SJSA1 (cell line): ENCODE measurements at regions not wholly inside any gene's neighbourhood (a gene's known extent, or its start where the extent isn't known, plus 50 kb on each side); places are given as distances from the start of the nearest gene placed in this dataset.
"Not testable (repeated sequence)": the region's sequence is repeated elsewhere in the genome, so short reads cannot be mapped to it uniquely, and the experiment has no call there.

Source experiments
- DNase-seq, 2 experiments: peaks; one replicate each; pipeline ENCODE4 v3.0.0-alpha.2; 2015 to 2020; ENCODE audit warnings: low spot score in 2 of 2, low read depth in 1 of 2
- H3K27ac ChIP-seq: fragments of 250-450 bp; sonication (Bioruptor Pico); 2 replicates; pipeline ENCODE4 v1.5.1; 2020; ENCODE audit warnings: mild to moderate bottlenecking, moderate library complexity
- H3K27me3 ChIP-seq: fragments of 250-450 bp; sonication (Bioruptor Pico); replicated peaks from 2 replicates; pipeline ENCODE4 v1.5.1; 2020; ENCODE audit warnings: mild to moderate bottlenecking, moderate library complexity
- H3K36me3 ChIP-seq: fragments of 250-450 bp; sonication (Bioruptor Pico); 2 replicates; pipeline ENCODE4 v1.5.1; 2020; ENCODE audit warnings: mild to moderate bottlenecking
- H3K4me1 ChIP-seq: fragments of 250-450 bp; sonication (Bioruptor Pico); replicated peaks from 2 replicates; pipeline ENCODE4 v1.6.1; 2021; ENCODE audit warnings: mild to moderate bottlenecking
- H3K4me3 ChIP-seq: fragments of 250-450 bp; sonication (Bioruptor Pico); 2 replicates; pipeline ENCODE4 v1.5.1; 2020; ENCODE audit warnings: mild to moderate bottlenecking
- H3K9me3 ChIP-seq: fragments of 250-450 bp; sonication (Bioruptor Pico); replicated peaks from 2 replicates; pipeline ENCODE4 v1.5.1; 2020; ENCODE audit warnings: mild to moderate bottlenecking

GRCh38 chr3:61409638-61410037, 151.7 kb upstream of the PTPRG start:
- H3K27ac ChIP-seq, result no peak overlapping the region
- no peak overlapping the region for H3K4me3 ChIP-seq
- no peak for DNase-seq
- H3K9me3 ChIP-seq, result no peaks in the 10 kb centered on the region
- no peaks in the 10 kb centered on the region for H3K27me3 ChIP-seq
- no peaks in the 10 kb centered on the region for H3K4me1 ChIP-seq
- no peaks in the 10 kb centered on the region for H3K36me3 ChIP-seq

GRCh38 chr3:61410358-61410757, 151.0 kb upstream of the PTPRG start:
- H3K36me3 ChIP-seq, DNase-seq, H3K4me1 ChIP-seq, H3K4me3 ChIP-seq, H3K9me3 ChIP-seq, H3K27me3 ChIP-seq, H3K27ac ChIP-seq: not testable (repeated sequence)

- no peaks in the 10 kb centered on the region for H3K36me3 ChIP-seq
- no peaks in the 10 kb centered on the region for H3K27me3 ChIP-seq
- no peak overlapping the region for H3K4me3 ChIP-seq
- H3K27ac ChIP-seq, result no peak overlapping the region
- no peaks in the 10 kb centered on the region for H3K9me3 ChIP-seq
- no peak for DNase-seq
- no peaks in the 10 kb centered on the region for H3K4me1 ChIP-seq
These were observed 150.2 kb upstream of the PTPRG start for GRCh38 chr3:61411009-61411662.

- no peaks in the 10 kb centered on the region for H3K4me1 ChIP-seq
- no peak overlapping the region for H3K27ac ChIP-seq
- no peaks in the 10 kb centered on the region for H3K27me3 ChIP-seq
- no peaks in the 10 kb centered on the region for H3K9me3 ChIP-seq
- no peaks in the 10 kb centered on the region for H3K36me3 ChIP-seq
- no peak overlapping the region for H3K4me3 ChIP-seq
- no peak for DNase-seq
These were observed 146.9 kb upstream of the PTPRG start for GRCh38 chr3:61414456-61414855.

- H3K9me3 ChIP-seq, result no peaks in the 10 kb centered on the region
- H3K27me3 ChIP-seq, result no peaks in the 10 kb centered on the region
- H3K4me3 ChIP-seq, result no peak overlapping the region
- no peaks in the 10 kb centered on the region for H3K36me3 ChIP-seq
- no peak overlapping the region for H3K27ac ChIP-seq
- H3K4me1 ChIP-seq, result no peaks in the 10 kb centered on the region
- DNase-seq, result no peak
These were observed 146.2 kb upstream of the PTPRG start for GRCh38 chr3:61415201-61415600.

- Histone ChIP-seq H3K36me3 (no peaks in the 10 kb centered on the region), H3K27ac (no peak overlapping the region), H3K9me3 (no peaks in the 10 kb centered on the region), H3K27me3 (no peaks in the 10 kb centered on the region), H3K4me3 (no peak overlapping the region), H3K4me1 (no peaks in the 10 kb centered on the region)
- DNase-seq, result no peak
These were observed 144.8 kb upstream of the PTPRG start for GRCh38 chr3:61416618-61417017.

- Histone ChIP-seq H3K27ac (no peak overlapping the region), H3K4me1 (no peaks in the 10 kb centered on the region), H3K9me3 (no peaks in the 10 kb centered on the region), H3K36me3 (no peaks in the 10 kb centered on the region), H3K27me3 (no peaks in the 10 kb centered on the region), H3K4me3 (no peak overlapping the region)
- no peak for DNase-seq
These were observed 144.0 kb upstream of the PTPRG start for GRCh38 chr3:61417352-61417751.

GRCh38 chr3:61420136-61420759, 141.1 kb upstream of the PTPRG start:
- no peaks in the 10 kb centered on the region for H3K9me3 ChIP-seq
- no peaks in the 10 kb centered on the region for H3K4me1 ChIP-seq
- H3K27me3 ChIP-seq, result no peaks in the 10 kb centered on the region
- H3K27ac ChIP-seq, result no peak overlapping the region
- H3K4me3 ChIP-seq, result no peak overlapping the region
- no peak for DNase-seq
- no peaks in the 10 kb centered on the region for H3K36me3 ChIP-seq

- H3K4me1 ChIP-seq, result no peaks in the 10 kb centered on the region
- no peaks in the 10 kb centered on the region for H3K9me3 ChIP-seq
- no peaks in the 10 kb centered on the region for H3K36me3 ChIP-seq
- no peaks in the 10 kb centered on the region for H3K27me3 ChIP-seq
- no peak overlapping the region for H3K27ac ChIP-seq
- no peak overlapping the region for H3K4me3 ChIP-seq
- no peak for DNase-seq
These were observed 138.3 kb upstream of the PTPRG start for GRCh38 chr3:61422945-61423673.

- no peak overlapping the region for H3K27ac ChIP-seq
- H3K4me1 ChIP-seq, result no peaks in the 10 kb centered on the region
- H3K9me3 ChIP-seq, result no peaks in the 10 kb centered on the region
- H3K27me3 ChIP-seq, result no peaks in the 10 kb centered on the region
- DNase-seq, result no peak
- H3K4me3 ChIP-seq, result no peak overlapping the region
- no peaks in the 10 kb centered on the region for H3K36me3 ChIP-seq
These were observed 136.0 kb upstream of the PTPRG start for GRCh38 chr3:61425356-61425755.

- no peaks in the 10 kb centered on the region for H3K36me3 ChIP-seq
- H3K9me3 ChIP-seq, result no peaks in the 10 kb centered on the region
- no peak for DNase-seq
- H3K27ac ChIP-seq, result no peak overlapping the region
- H3K27me3 ChIP-seq, result no peaks in the 10 kb centered on the region
- no peaks in the 10 kb centered on the region for H3K4me1 ChIP-seq
- H3K4me3 ChIP-seq, result no peak overlapping the region
These were observed 132.3 kb upstream of the PTPRG start for GRCh38 chr3:61429106-61429505.

GRCh38 chr3:61434901-61435300, 126.5 kb upstream of the PTPRG start:
- not testable (repeated sequence) for H3K27me3 ChIP-seq, H3K4me3 ChIP-seq, H3K27ac ChIP-seq, DNase-seq, H3K9me3 ChIP-seq, H3K36me3 ChIP-seq, H3K4me1 ChIP-seq

GRCh38 chr3:61435361-61435760, 126.0 kb upstream of the PTPRG start:
- H3K27me3 ChIP-seq, H3K27ac ChIP-seq, H3K36me3 ChIP-seq, DNase-seq, H3K4me1 ChIP-seq, H3K9me3 ChIP-seq, H3K4me3 ChIP-seq: not testable (repeated sequence)

GRCh38 chr3:61438253-61439121, 122.9 kb upstream of the PTPRG start:
- H3K4me3 ChIP-seq, result no peak overlapping the region
- DNase-seq, result no peak
- no peaks in the 10 kb centered on the region for H3K27me3 ChIP-seq
- no peaks in the 10 kb centered on the region for H3K9me3 ChIP-seq
- no peaks in the 10 kb centered on the region for H3K36me3 ChIP-seq
- no peaks in the 10 kb centered on the region for H3K4me1 ChIP-seq
- no peak overlapping the region for H3K27ac ChIP-seq
